EH (cell line): ENCODE measurements at regions not wholly inside any gene's neighbourhood (a gene's known extent, or its start where the extent isn't known, plus 50 kb on each side); places are given as distances from the start of the nearest gene placed in this dataset.
"Not testable (repeated sequence)": the region's sequence is repeated elsewhere in the genome, so short reads cannot be mapped to it uniquely, and the experiment has no call there.

Source experiments
- DNase-seq: peaks from one replicate; pipeline ENCODE4 v3.0.0-alpha.2; 2015; ENCODE audit warnings: low read depth

GRCh38 chr15:91414124-91414523, 314.1 kb downstream of the SV2B start:
- no peak for DNase-seq

- DNase-seq, result not testable (repeated sequence)
Observed at GRCh38 chr15:91415258-91415657, 315.2 kb downstream of the SV2B start.

GRCh38 chr15:91420689-91421088, 320.6 kb downstream of the SV2B start:
- DNase-seq, result no peak

GRCh38 chr15:91422797-91423196, 322.7 kb downstream of the SV2B start:
- DNase-seq, result no peak

- DNase-seq, result no peak
Observed at GRCh38 chr15:91424001-91424400, 323.9 kb downstream of the SV2B start.

GRCh38 chr15:91426412-91426811, 326.4 kb downstream of the SV2B start:
- no peak for DNase-seq

- DNase-seq, result no peak
Observed at GRCh38 chr15:91429973-91430372, 329.9 kb downstream of the SV2B start.

- DNase-seq, result no peak
Observed at GRCh38 chr15:91431041-91431715, 331.1 kb downstream of the SV2B start.

GRCh38 chr15:91435113-91435512, 335.1 kb downstream of the SV2B start:
- no peak for DNase-seq

- DNase-seq, result no peak
Observed at GRCh38 chr15:91444656-91445055, 344.6 kb downstream of the SV2B start.

- DNase-seq, result peak; percentile 11
Observed at GRCh38 chr15:91445695-91446228, 345.7 kb downstream of the SV2B start.

GRCh38 chr15:91447991-91448644, 348.1 kb downstream of the SV2B start:
- DNase-seq, result no peak

- DNase-seq, result not testable (repeated sequence)
Observed at GRCh38 chr15:91453376-91453775, 353.3 kb downstream of the SV2B start.

- DNase-seq, result peak; percentile 16
Observed at GRCh38 chr15:91456251-91456718, 356.2 kb downstream of the SV2B start.

- DNase-seq, result no peak
Observed at GRCh38 chr15:91456921-91457320, 356.9 kb downstream of the SV2B start.

- DNase-seq, result no peak
Observed at GRCh38 chr15:91461377-91461776, 361.3 kb downstream of the SV2B start.

- no peak for DNase-seq
Observed at GRCh38 chr15:91465086-91465485, 365.0 kb downstream of the SV2B start.

- no peak for DNase-seq
Observed at GRCh38 chr15:91465696-91466095, 365.6 kb downstream of the SV2B start.

- DNase-seq, result no peak
Observed at GRCh38 chr15:91468871-91469580, 369.0 kb downstream of the SV2B start.

- no peak for DNase-seq
Observed at GRCh38 chr15:91469632-91470567, 369.8 kb downstream of the SV2B start.

- DNase-seq, result no peak
Observed at GRCh38 chr15:91471468-91471867, 371.4 kb downstream of the SV2B start.

- no peak for DNase-seq
Observed at GRCh38 chr15:91472316-91472756, 372.3 kb downstream of the SV2B start.
